ENCODE measurements at regions not wholly inside any gene's neighbourhood (a gene's known extent, or its start where the extent isn't known, plus 50 kb on each side); places are given as distances from the start of the nearest gene placed in this dataset.

DNA sequence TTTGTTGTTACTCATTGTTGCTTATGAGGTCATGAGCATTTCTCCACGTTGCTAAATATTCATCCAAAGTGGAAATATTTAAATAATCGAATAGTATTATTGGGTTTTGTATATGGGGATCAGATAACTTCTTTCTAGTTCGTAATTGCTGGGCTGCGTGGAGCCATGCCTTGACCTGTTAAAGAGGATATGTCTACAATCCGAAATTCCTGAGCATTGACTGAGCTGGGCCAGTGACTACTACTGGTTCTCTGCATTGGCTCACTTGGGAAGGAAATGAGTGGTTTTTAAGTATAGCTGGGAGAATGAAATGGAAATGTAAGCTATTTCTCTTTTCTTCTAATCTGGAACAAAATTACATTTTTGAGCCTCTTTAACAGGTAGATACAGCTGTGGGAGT is 163.2 kb downstream of the RPL10L start:
- Histone ChIP-seq H3K79me2 (ENCODE audit: insufficient read depth, low read depth, low read length) (no peaks in the 10 kb centered on the region), H4K20me1 (ENCODE audit: insufficient read depth, low read length) (no peaks in the 10 kb centered on the region), H2AFZ (ENCODE audit: low read length) (no peak overlapping the region), H3K27ac (ENCODE audit: low read depth, low read length, poor library complexity, severe bottlenecking) (no peak overlapping the region), H3K9me3 (ENCODE audit: low read length) (no peaks in the 10 kb centered on the region), H3K9me2 (ENCODE audit: insufficient read depth, low read length) (no peaks in the 10 kb centered on the region), H3K36me3 (ENCODE audit: insufficient read depth, low read length) (no peaks in the 10 kb centered on the region), H3K4me1 (ENCODE audit: insufficient read depth, low read length, poor library complexity, severe bottlenecking) (no peaks in the 10 kb centered on the region), H3K4me2 (ENCODE audit: low read length) (no peak overlapping the region), H3K4me3 (ENCODE audit: low read depth, low read length, poor library complexity, severe bottlenecking) (no peak overlapping the region)
- intact Hi-C loops (cut with micrococcal nuclease; ENCODE audit: unreplicated experiment), result no loop called here
- no peak for DNase-seq (ENCODE audit: low spot score)
- ChIA-PET POLR2A (interaction anchor here (0.6 to 1.0 kb wide), 3 partner anchors 12 to 989 kb away, joined by 3 to 9 read pairs (median 3); no protein-coding TSS in a partner anchor), CTCF (ENCODE audit: unreplicated experiment) (no interaction called here)
- no peak for TF ChIP-seq EZH2phosphoT487 (IDR thresholded peaks at IDR 0.05; ENCODE audit: borderline replicate concordance, low read depth, low read length)
- TF ChIP-seq, protein P1, sequence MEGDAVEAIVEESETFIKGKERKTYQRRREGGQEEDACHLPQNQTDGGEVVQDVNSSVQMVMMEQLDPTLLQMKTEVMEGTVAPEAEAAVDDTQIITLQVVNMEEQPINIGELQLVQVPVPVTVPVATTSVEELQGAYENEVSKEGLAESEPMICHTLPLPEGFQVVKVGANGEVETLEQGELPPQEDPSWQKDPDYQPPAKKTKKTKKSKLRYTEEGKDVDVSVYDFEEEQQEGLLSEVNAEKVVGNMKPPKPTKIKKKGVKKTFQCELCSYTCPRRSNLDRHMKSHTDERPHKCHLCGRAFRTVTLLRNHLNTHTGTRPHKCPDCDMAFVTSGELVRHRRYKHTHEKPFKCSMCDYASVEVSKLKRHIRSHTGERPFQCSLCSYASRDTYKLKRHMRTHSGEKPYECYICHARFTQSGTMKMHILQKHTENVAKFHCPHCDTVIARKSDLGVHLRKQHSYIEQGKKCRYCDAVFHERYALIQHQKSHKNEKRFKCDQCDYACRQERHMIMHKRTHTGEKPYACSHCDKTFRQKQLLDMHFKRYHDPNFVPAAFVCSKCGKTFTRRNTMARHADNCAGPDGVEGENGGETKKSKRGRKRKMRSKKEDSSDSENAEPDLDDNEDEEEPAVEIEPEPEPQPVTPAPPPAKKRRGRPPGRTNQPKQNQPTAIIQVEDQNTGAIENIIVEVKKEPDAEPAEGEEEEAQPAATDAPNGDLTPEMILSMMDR (conservative IDR thresholded peaks at IDR 0.05; ENCODE audit: low read length), result no peak
- no TSS peak for BruUV-seq (replicated peaks)

DNA sequence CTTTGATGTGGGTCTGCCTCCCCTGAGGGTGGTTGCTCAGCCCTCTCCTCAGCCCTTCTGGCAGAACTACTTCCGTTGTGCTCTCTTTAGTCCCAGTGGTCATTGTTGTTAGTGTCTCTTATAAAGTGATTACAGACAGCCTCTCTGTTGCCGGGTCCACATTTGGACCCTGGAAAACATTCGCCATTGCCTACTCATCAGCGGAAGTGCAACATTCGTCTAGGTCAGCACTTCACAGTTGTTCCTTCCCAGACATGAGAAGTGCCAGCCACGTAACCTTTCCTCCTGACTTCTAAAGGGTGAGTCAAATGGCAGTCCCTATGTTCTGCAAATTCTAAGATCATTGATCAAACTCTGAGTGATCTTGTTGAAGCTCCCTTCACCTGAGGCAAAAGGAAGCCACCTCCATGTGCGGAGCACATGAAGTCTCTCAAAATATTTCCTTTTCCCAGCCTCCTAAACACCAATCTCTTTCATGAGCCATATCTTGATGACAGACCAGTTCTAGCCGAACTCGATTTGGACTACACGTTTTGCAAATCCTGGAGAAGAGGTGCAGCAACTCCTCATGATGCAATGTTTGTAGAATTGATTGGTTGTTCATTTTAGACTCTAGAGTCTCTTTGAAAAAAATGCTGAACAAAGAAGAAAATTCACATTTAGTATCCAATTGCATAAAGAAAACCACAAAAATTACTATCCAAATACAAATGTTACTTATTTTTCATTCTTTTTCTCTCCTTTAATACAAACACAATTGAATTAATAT is 163.8 kb downstream of the RPL10L start:
- intact Hi-C loops (cut with micrococcal nuclease; ENCODE audit: unreplicated experiment), result no loop called here
- no peaks in the 10 kb centered on the region for H4K20me1 ChIP-seq (ENCODE audit: insufficient read depth, low read length)
- no peaks in the 10 kb centered on the region for H3K9me3 ChIP-seq (ENCODE audit: low read length)
- CTCF ChIA-PET (ENCODE audit: unreplicated experiment), result no interaction called here
- no peak overlapping the region for H3K27ac ChIP-seq (ENCODE audit: low read depth, low read length, poor library complexity, severe bottlenecking)
- DNase-seq (ENCODE audit: low spot score), result no peak
- H3K79me2 ChIP-seq (ENCODE audit: insufficient read depth, low read depth, low read length), result no peaks in the 10 kb centered on the region
- no peak for TF ChIP-seq EZH2phosphoT487 (IDR thresholded peaks at IDR 0.05; ENCODE audit: borderline replicate concordance, low read depth, low read length)
- TF ChIP-seq, protein P1 (conservative IDR thresholded peaks at IDR 0.05; ENCODE audit: low read length), result no peak
- H3K36me3 ChIP-seq (ENCODE audit: insufficient read depth, low read length), result no peaks in the 10 kb centered on the region
- H2AFZ ChIP-seq (ENCODE audit: low read length), result no peak overlapping the region
- H3K4me1 ChIP-seq (ENCODE audit: insufficient read depth, low read length, poor library complexity, severe bottlenecking), result no peaks in the 10 kb centered on the region
- H3K4me3 ChIP-seq (ENCODE audit: low read depth, low read length, poor library complexity, severe bottlenecking), result no peak overlapping the region
- POLR2A ChIA-PET, result no interaction called here
- no peak overlapping the region for H3K4me2 ChIP-seq (ENCODE audit: low read length)
- no peaks in the 10 kb centered on the region for H3K9me2 ChIP-seq (ENCODE audit: insufficient read depth, low read length)
- no TSS peak for BruUV-seq (replicated peaks)

DNA sequence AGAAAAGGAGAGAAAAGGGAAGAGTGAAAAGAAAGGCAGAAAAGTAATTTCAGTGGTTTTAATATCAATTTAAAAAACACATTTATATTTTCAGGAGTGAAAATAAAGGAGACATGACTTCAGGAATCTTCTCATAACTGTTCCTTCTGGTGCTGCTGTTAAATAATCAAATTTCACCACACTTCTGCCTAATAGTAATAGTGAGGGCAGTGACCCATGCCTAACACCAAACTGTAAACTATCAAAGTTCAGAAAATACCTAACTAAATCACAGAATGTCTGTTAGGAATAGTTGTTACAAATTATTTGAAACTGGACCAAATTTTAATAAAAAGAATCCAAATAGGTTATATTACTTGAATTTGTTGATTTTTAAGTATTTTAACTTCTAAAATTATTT is 169.4 kb downstream of the RPL10L start:
- no peak for TF ChIP-seq EZH2phosphoT487 (IDR thresholded peaks at IDR 0.05; ENCODE audit: borderline replicate concordance, low read depth, low read length)
- TF ChIP-seq, protein P1 (conservative IDR thresholded peaks at IDR 0.05; ENCODE audit: low read length), result no peak
- no peak overlapping the region for H3K27ac ChIP-seq (ENCODE audit: low read depth, low read length, poor library complexity, severe bottlenecking)
- no peak for DNase-seq (ENCODE audit: low spot score)
- H3K36me3 ChIP-seq (ENCODE audit: insufficient read depth, low read length), result no peaks in the 10 kb centered on the region
- no TSS peak for BruUV-seq (replicated peaks)
- no peak overlapping the region for H2AFZ ChIP-seq (ENCODE audit: low read length)
- ChIA-PET CTCF (ENCODE audit: unreplicated experiment) (no interaction called here), POLR2A (no interaction called here)
- H3K4me2 ChIP-seq (ENCODE audit: low read length), result no peak overlapping the region
- no peaks in the 10 kb centered on the region for H3K9me3 ChIP-seq (ENCODE audit: low read length)
- H4K20me1 ChIP-seq (ENCODE audit: insufficient read depth, low read length), result no peaks in the 10 kb centered on the region
- intact Hi-C loops (cut with micrococcal nuclease; ENCODE audit: unreplicated experiment), result no loop called here
- H3K4me3 ChIP-seq (ENCODE audit: low read depth, low read length, poor library complexity, severe bottlenecking), result no peak overlapping the region
- no peaks in the 10 kb centered on the region for H3K79me2 ChIP-seq (ENCODE audit: insufficient read depth, low read depth, low read length)
- H3K4me1 ChIP-seq (ENCODE audit: insufficient read depth, low read length, poor library complexity, severe bottlenecking), result no peaks in the 10 kb centered on the region
- no peaks in the 10 kb centered on the region for H3K9me2 ChIP-seq (ENCODE audit: insufficient read depth, low read length)
